ENCODE measurements at regions not wholly inside any gene's neighbourhood (a gene's known extent, or its start where the extent isn't known, plus 50 kb on each side); places are given as distances from the start of the nearest gene placed in this dataset.

GRCh38 chr5:6818594-6819511, 105.6 kb downstream of the TENT4A start:
- TF ChIP-seq TSHZ2 (CRISPR knock-in tag; IDR thresholded peaks at IDR 0.05) (no peak), PATZ1 (CRISPR knock-in tag; IDR thresholded peaks at IDR 0.05; ENCODE audit: borderline replicate concordance) (no peak), ARNTL (CRISPR knock-in tag; IDR thresholded peaks at IDR 0.05; ENCODE audit: borderline replicate concordance, low read depth) (no peak), BACH2 (CRISPR knock-in tag; IDR thresholded peaks at IDR 0.05; ENCODE audit: borderline replicate concordance) (no peak), CREB5 (CRISPR knock-in tag; IDR thresholded peaks at IDR 0.05; ENCODE audit: low read depth) (no peak)
